ENCODE measurements at regions not wholly inside any gene's neighbourhood (a gene's known extent, or its start where the extent isn't known, plus 50 kb on each side); places are given as distances from the start of the nearest gene placed in this dataset.
"Not testable (repeated sequence)": the region's sequence is repeated elsewhere in the genome, so short reads cannot be mapped to it uniquely, and the experiment has no call there.

DNA sequence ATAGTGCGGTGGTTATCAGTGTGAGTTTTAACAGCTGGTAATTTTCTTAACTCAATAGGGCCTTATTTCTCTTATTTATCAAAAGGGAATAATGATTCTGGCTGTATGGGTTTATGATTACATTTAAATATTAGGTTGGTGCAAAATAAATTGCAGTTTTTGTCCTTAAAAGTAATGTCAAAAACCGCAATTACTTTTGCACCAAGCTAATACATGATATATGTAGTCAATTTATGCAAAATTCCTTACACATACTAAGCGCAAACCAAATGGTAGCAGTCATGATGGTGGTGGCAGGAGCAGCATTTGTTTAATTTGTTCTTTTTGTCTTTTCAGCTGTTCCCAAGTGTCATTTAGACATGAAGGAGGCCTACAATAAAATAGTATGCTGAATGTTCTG lies 1777.1 kb downstream of the OLFM4 start:
- DNase-seq (ENCODE audit: low read depth) = no peak
- TF ChIP-seq, protein P1, sequence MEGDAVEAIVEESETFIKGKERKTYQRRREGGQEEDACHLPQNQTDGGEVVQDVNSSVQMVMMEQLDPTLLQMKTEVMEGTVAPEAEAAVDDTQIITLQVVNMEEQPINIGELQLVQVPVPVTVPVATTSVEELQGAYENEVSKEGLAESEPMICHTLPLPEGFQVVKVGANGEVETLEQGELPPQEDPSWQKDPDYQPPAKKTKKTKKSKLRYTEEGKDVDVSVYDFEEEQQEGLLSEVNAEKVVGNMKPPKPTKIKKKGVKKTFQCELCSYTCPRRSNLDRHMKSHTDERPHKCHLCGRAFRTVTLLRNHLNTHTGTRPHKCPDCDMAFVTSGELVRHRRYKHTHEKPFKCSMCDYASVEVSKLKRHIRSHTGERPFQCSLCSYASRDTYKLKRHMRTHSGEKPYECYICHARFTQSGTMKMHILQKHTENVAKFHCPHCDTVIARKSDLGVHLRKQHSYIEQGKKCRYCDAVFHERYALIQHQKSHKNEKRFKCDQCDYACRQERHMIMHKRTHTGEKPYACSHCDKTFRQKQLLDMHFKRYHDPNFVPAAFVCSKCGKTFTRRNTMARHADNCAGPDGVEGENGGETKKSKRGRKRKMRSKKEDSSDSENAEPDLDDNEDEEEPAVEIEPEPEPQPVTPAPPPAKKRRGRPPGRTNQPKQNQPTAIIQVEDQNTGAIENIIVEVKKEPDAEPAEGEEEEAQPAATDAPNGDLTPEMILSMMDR (conservative IDR thresholded peaks at IDR 0.05; ENCODE audit: low read depth, low read length) = no peak
- H3K4me3 ChIP-seq (ENCODE audit: low read depth, low read length) = no peak overlapping the region

DNA sequence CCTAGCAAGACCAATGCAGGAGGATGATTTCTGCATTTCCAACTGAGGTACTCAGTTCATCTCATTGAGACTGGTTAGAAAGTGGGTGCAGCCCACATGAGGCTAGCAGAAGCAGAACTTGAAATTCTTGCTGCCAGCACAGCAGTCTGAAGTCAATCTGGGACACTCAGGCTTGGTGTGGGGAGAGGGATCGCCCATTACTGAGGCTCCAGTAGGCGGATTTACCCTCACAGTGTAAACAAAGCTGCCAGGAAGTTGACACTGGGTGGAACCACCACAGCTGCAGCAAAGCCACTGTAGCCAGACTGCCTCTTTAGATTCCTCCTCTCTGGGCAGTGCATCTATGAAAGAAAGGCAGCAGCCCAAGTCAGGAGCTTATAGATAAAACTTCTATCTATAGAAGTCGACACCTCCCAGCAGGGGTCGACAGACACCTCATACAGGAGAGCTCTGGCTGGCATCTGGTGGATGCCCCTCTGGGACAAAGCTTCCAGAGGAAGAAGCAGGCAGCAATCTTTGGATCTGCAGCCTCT lies 1793.4 kb downstream of the OLFM4 start:
- not testable (repeated sequence) for H3K4me3 ChIP-seq (ENCODE audit: low read depth, low read length); DNase-seq (ENCODE audit: low read depth)

DNA sequence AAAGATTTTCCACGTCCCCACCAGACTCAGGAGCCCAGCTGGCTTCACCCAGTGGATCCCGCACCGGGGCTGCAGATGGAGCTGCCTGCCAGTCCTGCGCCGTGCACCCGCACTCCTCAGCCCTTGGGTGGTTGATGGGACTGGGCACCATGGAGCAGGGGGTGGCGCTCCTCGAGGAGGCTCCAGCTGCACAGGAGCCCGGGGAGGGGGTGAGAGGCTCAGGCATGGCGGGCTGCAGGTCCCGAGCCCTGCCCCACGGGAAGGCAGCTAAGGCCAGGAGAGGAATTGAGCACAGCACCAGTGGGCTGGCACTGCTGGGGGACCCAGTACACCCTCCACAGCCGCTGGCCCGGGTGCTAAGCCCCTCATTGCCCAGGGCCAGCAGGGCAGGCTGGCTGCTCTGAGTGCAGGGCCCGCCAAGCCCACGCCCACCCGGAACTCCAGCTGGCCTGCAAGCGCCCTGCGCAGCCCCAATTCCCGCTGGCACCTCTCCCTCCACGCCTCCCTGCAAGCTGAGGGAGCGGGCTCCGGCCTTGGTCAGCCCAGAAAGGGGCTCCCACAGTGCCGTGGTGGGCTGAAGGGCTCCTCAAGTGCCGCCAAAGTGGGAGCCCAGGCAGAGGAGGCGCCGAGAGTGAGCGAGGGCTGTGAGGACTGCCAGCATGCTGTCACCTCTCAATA lies 1800.9 kb downstream of the OLFM4 start:
- H3K4me3 ChIP-seq (ENCODE audit: low read depth, low read length); DNase-seq (ENCODE audit: low read depth): not testable (repeated sequence)

DNA sequence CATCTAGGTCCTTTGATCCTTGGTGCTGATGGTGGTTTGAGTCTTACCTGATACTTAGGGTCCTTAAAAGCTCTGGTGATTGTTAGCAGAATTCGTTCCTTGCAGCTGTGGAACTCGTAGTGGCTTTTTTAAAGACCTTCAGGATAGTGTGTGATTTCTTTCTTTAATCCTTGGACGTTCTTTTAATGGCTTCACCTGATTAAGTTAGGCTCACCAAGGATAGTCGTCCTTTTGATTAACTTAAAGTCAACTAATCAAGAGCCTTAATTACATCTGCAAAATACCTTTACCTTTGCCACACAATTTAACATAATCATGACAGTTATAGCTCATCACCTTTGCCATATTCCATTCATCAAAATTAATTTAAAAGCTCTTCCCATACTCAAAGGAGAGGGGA lies 1807.7 kb downstream of the OLFM4 start:
- no peak for DNase-seq (ENCODE audit: low read depth)
- H3K4me3 ChIP-seq (ENCODE audit: low read depth, low read length) = no peak overlapping the region
- TF ChIP-seq, protein P1 (conservative IDR thresholded peaks at IDR 0.05; ENCODE audit: low read depth, low read length) = no peak

DNA sequence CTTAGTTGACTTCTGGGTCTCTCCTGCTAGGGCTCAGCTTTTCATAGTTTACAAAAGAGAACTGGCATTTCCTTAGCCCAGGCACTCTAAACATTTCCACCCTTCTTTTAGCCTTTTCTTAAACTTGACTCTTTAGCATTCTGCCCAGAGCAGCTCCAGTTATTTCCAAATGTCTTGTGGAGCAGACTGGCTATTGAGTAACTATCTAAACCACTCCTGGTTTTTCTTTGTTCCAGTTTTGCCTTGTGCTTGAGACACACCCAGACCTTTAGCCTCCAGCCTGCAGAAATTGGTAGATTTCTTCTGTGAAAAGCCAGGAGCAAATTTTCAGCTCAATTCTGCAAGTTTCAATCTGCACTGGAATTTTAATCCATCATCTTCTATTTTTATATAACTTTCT lies 1813.1 kb downstream of the OLFM4 start:
- no peak for DNase-seq (ENCODE audit: low read depth)
- TF ChIP-seq, protein P1 (conservative IDR thresholded peaks at IDR 0.05; ENCODE audit: low read depth, low read length) = no peak
- H3K4me3 ChIP-seq (ENCODE audit: low read depth, low read length) = no peak overlapping the region

DNA sequence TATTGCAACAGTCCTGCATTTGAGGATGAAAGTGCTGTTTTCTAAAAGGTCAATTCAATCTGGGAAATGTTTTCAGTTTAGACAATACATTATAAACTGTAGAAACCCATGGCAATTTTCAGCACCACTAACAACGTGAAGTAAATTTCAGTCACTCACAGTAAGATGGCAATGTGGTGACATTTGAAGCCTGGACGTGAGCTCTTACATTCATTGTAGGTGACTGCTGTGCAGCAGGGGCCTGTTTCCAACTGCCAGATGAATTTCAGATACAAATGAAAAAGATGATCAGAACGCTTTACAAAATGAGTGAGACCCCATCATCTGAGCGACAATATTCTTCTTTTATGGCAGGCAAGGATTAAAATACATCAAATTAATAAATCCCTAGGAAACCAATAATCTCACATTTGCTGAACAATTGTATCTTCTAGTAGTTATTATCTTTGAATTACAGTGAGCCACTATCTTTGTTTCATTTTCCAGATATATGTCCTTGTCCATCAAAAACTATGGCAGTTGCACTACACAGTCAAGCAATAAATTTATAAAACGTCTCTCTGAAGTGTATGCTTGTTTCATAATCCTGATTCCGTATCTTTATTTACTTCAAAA lies 1816.8 kb downstream of the OLFM4 start:
- TF ChIP-seq, protein P1 (conservative IDR thresholded peaks at IDR 0.05; ENCODE audit: low read depth, low read length) = no peak
- DNase-seq (ENCODE audit: low read depth) = no peak
- H3K4me3 ChIP-seq (ENCODE audit: low read depth, low read length) = no peak overlapping the region

DNA sequence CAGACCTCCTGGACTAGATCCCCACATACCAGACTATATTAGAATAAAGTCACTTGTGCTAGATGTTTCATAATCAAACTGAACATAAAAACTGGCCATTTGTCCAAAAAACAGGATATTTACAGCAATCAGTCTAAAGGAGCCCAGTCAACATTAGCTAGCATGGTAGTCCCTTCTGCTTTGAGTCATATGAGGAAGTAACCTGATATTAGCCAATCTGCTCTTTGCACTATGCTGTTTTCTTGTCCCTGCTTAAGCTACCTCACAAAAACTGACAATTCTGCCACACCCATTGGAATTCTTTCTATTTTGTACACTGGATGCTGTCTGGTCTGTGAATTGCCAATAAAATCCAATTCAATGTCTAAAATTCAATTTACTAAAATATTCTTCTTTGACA lies 1824.2 kb downstream of the OLFM4 start:
- no peak overlapping the region for H3K4me3 ChIP-seq (ENCODE audit: low read depth, low read length)
- no peak for DNase-seq (ENCODE audit: low read depth)
- TF ChIP-seq, protein P1 (conservative IDR thresholded peaks at IDR 0.05; ENCODE audit: low read depth, low read length) = no peak

DNA sequence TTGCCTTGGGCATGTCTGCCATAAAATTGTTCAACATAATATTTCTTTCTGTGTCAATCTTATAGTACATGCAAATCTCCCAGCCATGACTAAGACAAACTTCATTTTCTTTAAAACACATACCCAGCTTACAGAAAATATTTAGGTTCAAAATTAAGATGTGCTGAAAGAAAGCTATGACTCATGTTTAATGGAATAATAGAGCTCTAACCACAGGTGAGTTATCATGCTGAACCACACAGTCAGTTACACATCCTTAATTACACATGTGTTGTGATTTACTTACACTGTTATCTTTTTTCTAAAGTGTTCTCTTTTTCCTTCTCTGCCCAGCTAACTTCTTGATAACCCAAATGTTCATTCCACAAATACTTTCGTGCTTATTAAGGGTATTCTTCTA lies 1831.2 kb downstream of the OLFM4 start:
- TF ChIP-seq, protein P1 (conservative IDR thresholded peaks at IDR 0.05; ENCODE audit: low read depth, low read length) = no peak
- H3K4me3 ChIP-seq (ENCODE audit: low read depth, low read length) = no peak overlapping the region
- no peak for DNase-seq (ENCODE audit: low read depth)

All from epithelial cell of proximal tubule (primary cell).